Spleen (tissue), 11 donors: ENCODE measurements at regions not wholly inside any gene's neighbourhood (a gene's known extent, or its start where the extent isn't known, plus 50 kb on each side); places are given as distances from the start of the nearest gene placed in this dataset.
"Not testable (repeated sequence)": the region's sequence is repeated elsewhere in the genome, so short reads cannot be mapped to it uniquely, and the experiment has no call there.

Experiments
- DNase-seq: peaks from one replicate; pipeline ENCODE4 v3.0.0-alpha.2; 2020
- H3K27ac ChIP-seq, 8 donors: fragments of 200-600 bp; sonication (generic) in 7 of 8; 1 replicate in 4 of 8; 2 replicates in 4 of 8; pipeline versions ENCODE4 v1.5.0 to v1.8.0; 2016 to 2021; ENCODE audit warnings: inconsistent platforms in 4 of 8, mild to moderate bottlenecking in 4 of 8, moderate library complexity in 1 of 8
- H3K27me3 ChIP-seq, 7 donors: fragments of 200-600 bp; sonication (generic) in 6 of 7; replicated peaks in 1 of 7; 1 replicate in 4 of 7; 2 replicates in 3 of 7; pipeline versions ENCODE4 v1.5.0 to v1.8.0; 2016 to 2021; ENCODE audit warnings: inconsistent platforms in 3 of 7, mild to moderate bottlenecking in 1 of 7
- H3K36me3 ChIP-seq, 6 donors: fragments of 200-600 bp; sonication (generic) in 5 of 6; 1 replicate in 4 of 6; 2 replicates in 2 of 6; pipeline versions ENCODE4 v1.5.0 to v1.8.0; 2016 to 2021; ENCODE audit warnings: inconsistent platforms in 2 of 6
- H3K4me1 ChIP-seq, 6 donors: fragments of 200-600 bp; sonication (generic) in 5 of 6; 1 replicate in 3 of 6; 2 replicates in 3 of 6; pipeline versions ENCODE4 v1.5.0 to v1.8.0; 2016 to 2021; ENCODE audit warnings: inconsistent platforms in 3 of 6
- H3K4me3 ChIP-seq, 8 donors: fragments of 200-600 bp; sonication (generic) in 7 of 8; 1 replicate in 4 of 8; 2 replicates in 4 of 8; pipeline versions ENCODE4 v1.5.0 to v1.8.0; 2016 to 2021; ENCODE audit warnings: inconsistent platforms in 4 of 8, mild to moderate bottlenecking in 4 of 8, moderate library complexity in 2 of 8
- H3K9me3 ChIP-seq, 8 donors: fragments of 200-600 bp; sonication (generic) in 7 of 8; 1 replicate in 4 of 8; 2 replicates in 4 of 8; pipeline versions ENCODE4 v1.5.0 to v1.8.0; 2016 to 2021; ENCODE audit warnings: inconsistent platforms in 4 of 8
- POLR2A ChIP-seq, 3 donors: fragments of 450-650 bp; IDR thresholded peaks; one replicate each; pipeline ENCODE4 v1.5.1; 2017; ENCODE audit warnings: antibody characterized with exemption in 3 of 3, mild to moderate bottlenecking in 1 of 3
- POLR2AphosphoS5 ChIP-seq, 3 donors: sonication (generic); formaldehyde crosslinking; IDR thresholded peaks; one replicate each; pipeline ENCODE4 v1.5.1; 2017; ENCODE audit warnings: antibody characterized with exemption in 3 of 3
- WGBS, 5 donors: extraction: QIAGEN DNeasy Blood & Tissue Kit in 3 of 5; methylation state at CpG; one replicate each; pipeline versions ENCODE4 v1.1.5 to v1.1.7; 2013 to 2018; 5-methylcytosine and 5-hydroxymethylcytosine counted together
- intact Hi-C: fragments of 100-400 bp; cut with DNase I; formaldehyde crosslinking; loops from one replicate; pipeline ENCODE4 v1.15.0; 2023; ENCODE audit warnings: low total_unique reads
- TF ChIP-seq, protein P1 (sequence below), 11 experiments: fragments of 200-600 bp in 7 of 11; fragments of 450-650 bp in 4 of 11; sonication (generic) in 4 of 11; IDR thresholded peaks in 8 of 11; conservative IDR thresholded peaks in 3 of 11; 1 replicate in 7 of 11; 2 replicates in 4 of 11; pipeline versions ENCODE4 v1.4.0 to v1.8.0; 2016 to 2021; ENCODE audit warnings: antibody characterized with exemption in 11 of 11, inconsistent platforms in 4 of 11, mild to moderate bottlenecking in 1 of 11
- donor health status: healthy with polysubstance abuse.
- donor health status: DM: no; HTN: no; CAD: no; lungs with moderate emphysema.
- donor health status: DM: no; HTN: no; CAD: no.
- donor health status: Bipolar disorder and iron deficiency.
- donor health status: healthy.
- donor health status: DM: no; HTN: no; CAD: no.
- donor health status: DM: yes; HTN: yes; CAD: no.

GRCh38 chr16:47826070-47826469, 329.7 kb downstream of the ABCC12 start:
- Histone ChIP-seq H3K9me3 (peaks cover 0 to 34% (median 21%) of the 10 kb centered on the region in 8 donors), H3K27me3 (no peaks in the 10 kb centered on the region), H3K27ac (no peak overlapping the region), H3K4me1 (no peaks in the 10 kb centered on the region), H3K36me3 (no peaks in the 10 kb centered on the region), H3K4me3 (no peak overlapping the region)
- intact Hi-C loops: no loop called here
- no peak for TF ChIP-seq POLR2A (IDR thresholded peaks at IDR 0.05)
- TF ChIP-seq, protein P1, sequence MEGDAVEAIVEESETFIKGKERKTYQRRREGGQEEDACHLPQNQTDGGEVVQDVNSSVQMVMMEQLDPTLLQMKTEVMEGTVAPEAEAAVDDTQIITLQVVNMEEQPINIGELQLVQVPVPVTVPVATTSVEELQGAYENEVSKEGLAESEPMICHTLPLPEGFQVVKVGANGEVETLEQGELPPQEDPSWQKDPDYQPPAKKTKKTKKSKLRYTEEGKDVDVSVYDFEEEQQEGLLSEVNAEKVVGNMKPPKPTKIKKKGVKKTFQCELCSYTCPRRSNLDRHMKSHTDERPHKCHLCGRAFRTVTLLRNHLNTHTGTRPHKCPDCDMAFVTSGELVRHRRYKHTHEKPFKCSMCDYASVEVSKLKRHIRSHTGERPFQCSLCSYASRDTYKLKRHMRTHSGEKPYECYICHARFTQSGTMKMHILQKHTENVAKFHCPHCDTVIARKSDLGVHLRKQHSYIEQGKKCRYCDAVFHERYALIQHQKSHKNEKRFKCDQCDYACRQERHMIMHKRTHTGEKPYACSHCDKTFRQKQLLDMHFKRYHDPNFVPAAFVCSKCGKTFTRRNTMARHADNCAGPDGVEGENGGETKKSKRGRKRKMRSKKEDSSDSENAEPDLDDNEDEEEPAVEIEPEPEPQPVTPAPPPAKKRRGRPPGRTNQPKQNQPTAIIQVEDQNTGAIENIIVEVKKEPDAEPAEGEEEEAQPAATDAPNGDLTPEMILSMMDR (IDR thresholded peaks at IDR 0.05 in 8 of 11, conservative IDR thresholded peaks at IDR 0.05 in 3 of 11): no peak
- no peak for TF ChIP-seq POLR2AphosphoS5 (IDR thresholded peaks at IDR 0.05)
- DNase-seq: no peak
- WGBS, 5 donors: 75 to 90% (median 84%) methylated on average over 4 of the region's 4 CpGs

- Histone ChIP-seq H3K4me1 (no peaks in the 10 kb centered on the region), H3K4me3 (no peak overlapping the region), H3K27me3 (no peaks in the 10 kb centered on the region), H3K36me3 (no peaks in the 10 kb centered on the region), H3K27ac (no peak overlapping the region), H3K9me3 (peaks cover 0 to 37% (median 33%) of the 10 kb centered on the region in 8 donors)
- DNase-seq: no peak
- TF ChIP-seq POLR2AphosphoS5 (IDR thresholded peaks at IDR 0.05) (no peak), POLR2A (IDR thresholded peaks at IDR 0.05) (no peak)
- TF ChIP-seq, protein P1 (IDR thresholded peaks at IDR 0.05 in 8 of 11, conservative IDR thresholded peaks at IDR 0.05 in 3 of 11): no peak
- intact Hi-C loops: no loop called here
- 89 to 95% (median 90%) methylated on average over 4 of the region's 4 CpGs for WGBS, 5 donors
These were observed 338.7 kb downstream of the ABCC12 start for GRCh38 chr16:47817048-47817447.

GRCh38 chr16:47816511-47816910, 339.3 kb downstream of the ABCC12 start:
- intact Hi-C loops: no loop called here
- TF ChIP-seq POLR2A (IDR thresholded peaks at IDR 0.05) (no peak), POLR2AphosphoS5 (IDR thresholded peaks at IDR 0.05) (no peak)
- TF ChIP-seq, protein P1 (IDR thresholded peaks at IDR 0.05 in 8 of 11, conservative IDR thresholded peaks at IDR 0.05 in 3 of 11): no peak
- no peaks in the 10 kb centered on the region for H3K36me3 ChIP-seq
- no peak for DNase-seq
- no peaks in the 10 kb centered on the region for H3K4me1 ChIP-seq
- H3K9me3 ChIP-seq: peaks cover 0 to 43% (median 38%) of the 10 kb centered on the region in 8 donors
- H3K27ac ChIP-seq: no peak overlapping the region
- no peak overlapping the region for H3K4me3 ChIP-seq
- H3K27me3 ChIP-seq: no peaks in the 10 kb centered on the region

DNA sequence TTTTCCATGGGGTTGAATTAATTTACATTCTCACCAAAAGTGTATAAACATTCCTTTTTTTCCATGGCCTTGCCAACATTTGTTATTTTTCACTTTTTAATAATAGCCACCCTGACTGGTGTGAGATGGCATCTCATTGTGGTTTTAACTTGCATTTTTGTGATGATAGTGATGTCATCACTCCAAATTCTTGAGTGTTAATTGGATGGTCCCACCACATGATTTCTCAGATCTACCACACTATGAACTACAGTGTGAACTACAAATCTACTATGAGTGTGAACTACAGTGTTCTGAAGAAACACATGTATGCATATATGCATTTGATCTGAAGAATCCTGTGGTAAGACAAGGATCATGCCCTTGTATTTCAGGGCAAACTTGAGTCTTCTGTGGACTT, 340.1 kb downstream of the ABCC12 start:
- peaks cover 0 to 46% (median 41%) of the 10 kb centered on the region in 8 donors for H3K9me3 ChIP-seq
- TF ChIP-seq, protein P1 (IDR thresholded peaks at IDR 0.05 in 8 of 11, conservative IDR thresholded peaks at IDR 0.05 in 3 of 11): no peak
- no peak for TF ChIP-seq POLR2A (IDR thresholded peaks at IDR 0.05)
- TF ChIP-seq POLR2AphosphoS5 (IDR thresholded peaks at IDR 0.05): no peak
- no peaks in the 10 kb centered on the region for H3K27me3 ChIP-seq
- intact Hi-C loops: no loop called here
- H3K4me3 ChIP-seq: no peak overlapping the region
- no peak overlapping the region for H3K27ac ChIP-seq
- H3K4me1 ChIP-seq: no peaks in the 10 kb centered on the region
- no peaks in the 10 kb centered on the region for H3K36me3 ChIP-seq
- DNase-seq: no peak

DNA sequence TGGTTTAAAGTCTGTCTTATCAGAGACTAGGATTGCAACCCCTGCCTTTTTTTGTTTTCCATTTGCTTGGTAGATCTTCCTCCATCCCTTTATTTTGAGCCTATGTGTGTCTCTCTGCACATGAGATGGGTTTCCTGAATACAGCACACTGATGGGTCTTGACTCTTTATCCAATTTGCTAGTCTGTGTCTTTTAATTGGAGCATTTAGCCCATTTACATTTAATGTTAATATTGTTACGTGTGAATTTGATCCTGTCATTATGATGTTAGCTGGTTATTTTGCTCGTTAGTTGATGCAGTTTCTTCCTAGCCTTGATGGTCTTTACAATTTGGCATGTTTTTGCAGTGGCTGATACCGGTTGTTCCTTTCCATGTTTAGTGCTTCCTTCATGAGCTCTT, 344.0 kb downstream of the ABCC12 start:
- intact Hi-C loops, H3K4me3 ChIP-seq, H3K4me1 ChIP-seq, H3K27me3 ChIP-seq, H3K36me3 ChIP-seq, DNase-seq, H3K27ac ChIP-seq: not testable (repeated sequence)
- WGBS, 5 donors: 76 to 96% (median 84%) methylated on average over 2 to 3 of the region's 3 CpGs
- peaks cover 0 to 61% (median 49%) of the 10 kb centered on the region in 8 donors for H3K9me3 ChIP-seq
